PC-3 (cell line): ENCODE measurements at regions not wholly inside any gene's neighbourhood (a gene's known extent, or its start where the extent isn't known, plus 50 kb on each side); places are given as distances from the start of the nearest gene placed in this dataset.

Experiments
- EZH2 ChIP-seq: fragments of 300-600 bp; sonication (generic); IDR thresholded peaks from one replicate; pipeline ENCODE4 v1.6.1; 2017; ENCODE audit warnings: antibody characterized with exemption, mild to moderate bottlenecking, low read length; ENCODE audit not compliant: unreplicated experiment
- EZH2phosphoT487 ChIP-seq: fragments of 300-600 bp; sonication (generic); IDR thresholded peaks from 2 replicates; pipeline ENCODE4 v1.6.1; 2018; ENCODE audit warnings: mild to moderate bottlenecking, antibody characterized with exemption, low read length, borderline replicate concordance
- TF ChIP-seq, protein P1 (sequence below): fragments of 300-600 bp; sonication (generic); conservative IDR thresholded peaks from 2 replicates; pipeline ENCODE4 v1.5.1; 2017; ENCODE audit warnings: antibody characterized with exemption, low read depth, mild to moderate bottlenecking, low read length

DNA sequence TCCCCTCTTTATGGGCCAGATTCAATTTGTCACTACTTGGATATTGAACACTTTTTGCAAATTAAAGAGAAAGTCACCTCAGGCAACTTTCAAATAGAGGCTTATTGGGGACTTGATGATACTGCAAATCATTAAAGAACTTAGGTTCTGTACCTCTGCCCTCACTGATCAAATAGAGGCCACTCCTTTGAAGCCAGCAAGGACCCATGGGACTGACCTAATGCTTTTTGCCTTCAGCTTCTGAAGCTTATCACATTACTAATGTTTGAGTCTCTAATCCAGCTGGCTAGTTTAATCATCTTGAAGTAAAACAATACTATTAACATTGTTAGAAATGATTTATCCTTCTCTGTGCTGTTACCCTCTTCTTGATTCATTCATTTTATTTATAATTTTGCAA is 93.0 kb upstream of the ZNF800 start:
- TF ChIP-seq, protein P1, sequence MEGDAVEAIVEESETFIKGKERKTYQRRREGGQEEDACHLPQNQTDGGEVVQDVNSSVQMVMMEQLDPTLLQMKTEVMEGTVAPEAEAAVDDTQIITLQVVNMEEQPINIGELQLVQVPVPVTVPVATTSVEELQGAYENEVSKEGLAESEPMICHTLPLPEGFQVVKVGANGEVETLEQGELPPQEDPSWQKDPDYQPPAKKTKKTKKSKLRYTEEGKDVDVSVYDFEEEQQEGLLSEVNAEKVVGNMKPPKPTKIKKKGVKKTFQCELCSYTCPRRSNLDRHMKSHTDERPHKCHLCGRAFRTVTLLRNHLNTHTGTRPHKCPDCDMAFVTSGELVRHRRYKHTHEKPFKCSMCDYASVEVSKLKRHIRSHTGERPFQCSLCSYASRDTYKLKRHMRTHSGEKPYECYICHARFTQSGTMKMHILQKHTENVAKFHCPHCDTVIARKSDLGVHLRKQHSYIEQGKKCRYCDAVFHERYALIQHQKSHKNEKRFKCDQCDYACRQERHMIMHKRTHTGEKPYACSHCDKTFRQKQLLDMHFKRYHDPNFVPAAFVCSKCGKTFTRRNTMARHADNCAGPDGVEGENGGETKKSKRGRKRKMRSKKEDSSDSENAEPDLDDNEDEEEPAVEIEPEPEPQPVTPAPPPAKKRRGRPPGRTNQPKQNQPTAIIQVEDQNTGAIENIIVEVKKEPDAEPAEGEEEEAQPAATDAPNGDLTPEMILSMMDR: no peak
- TF ChIP-seq EZH2: no peak
- TF ChIP-seq EZH2phosphoT487: no peak
